ENCODE measurements at regions not wholly inside any gene's neighbourhood (a gene's known extent, or its start where the extent isn't known, plus 50 kb on each side); places are given as distances from the start of the nearest gene placed in this dataset.

- in situ Hi-C loops (cut with MboI; ENCODE audit: low pct_unique_long_range_greater_than_20kb, low sequenced_read_pairs): no loop called here
These were observed 51.2 kb upstream of the ABCC4 start for GRCh38 chr13:95352486-95352885.

GRCh38 chr13:95354156-95354555 is 52.9 kb upstream of the ABCC4 start:
- no peak for DNase-seq
- in situ Hi-C loops (cut with MboI; ENCODE audit: low pct_unique_long_range_greater_than_20kb, low sequenced_read_pairs): no loop called here

More at GRCh38 chr13:95352486-95352885, 51.2 kb upstream of the ABCC4 start:
- DNase-seq: no peak

GRCh38 chr13:95354680-95355487 is 53.6 kb upstream of the ABCC4 start:
- DNase-seq: no peak
- in situ Hi-C loops (cut with MboI; ENCODE audit: low pct_unique_long_range_greater_than_20kb, low sequenced_read_pairs): no loop called here

- in situ Hi-C loops (cut with MboI; ENCODE audit: low pct_unique_long_range_greater_than_20kb, low sequenced_read_pairs): no loop called here
- DNase-seq: no peak
These were observed 54.2 kb upstream of the ABCC4 start for GRCh38 chr13:95355494-95355893.

- in situ Hi-C loops (cut with MboI; ENCODE audit: low pct_unique_long_range_greater_than_20kb, low sequenced_read_pairs): no loop called here
These were observed 55.7 kb upstream of the ABCC4 start for GRCh38 chr13:95356916-95357315.

GRCh38 chr13:95357875-95358274 is 56.6 kb upstream of the ABCC4 start:
- DNase-seq: no peak
- in situ Hi-C loops (cut with MboI; ENCODE audit: low pct_unique_long_range_greater_than_20kb, low sequenced_read_pairs): no loop called here

More at GRCh38 chr13:95356916-95357315, 55.7 kb upstream of the ABCC4 start:
- no peak for DNase-seq

GRCh38 chr13:95360052-95360451 is 58.8 kb upstream of the ABCC4 start:
- no peak for DNase-seq
- in situ Hi-C loops (cut with MboI; ENCODE audit: low pct_unique_long_range_greater_than_20kb, low sequenced_read_pairs): no loop called here

- DNase-seq: no peak
- in situ Hi-C loops (cut with MboI; ENCODE audit: low pct_unique_long_range_greater_than_20kb, low sequenced_read_pairs): no loop called here
These were observed 59.3 kb upstream of the ABCC4 start for GRCh38 chr13:95360464-95361097.

- in situ Hi-C loops (cut with MboI; ENCODE audit: low pct_unique_long_range_greater_than_20kb, low sequenced_read_pairs): no loop called here
- no peak for DNase-seq
These were observed 60.4 kb upstream of the ABCC4 start for GRCh38 chr13:95361686-95362085.

GRCh38 chr13:95362666-95363065 is 61.4 kb upstream of the ABCC4 start:
- in situ Hi-C loops (cut with MboI; ENCODE audit: low pct_unique_long_range_greater_than_20kb, low sequenced_read_pairs): no loop called here
- no peak for DNase-seq

- in situ Hi-C loops (cut with MboI; ENCODE audit: low pct_unique_long_range_greater_than_20kb, low sequenced_read_pairs): no loop called here
- peak; percentile 16 for DNase-seq
These were observed 66.1 kb upstream of the ABCC4 start for GRCh38 chr13:95367309-95367843.

- in situ Hi-C loops (cut with MboI; ENCODE audit: low pct_unique_long_range_greater_than_20kb, low sequenced_read_pairs): no loop called here
- no peak for DNase-seq
These were observed 67.7 kb upstream of the ABCC4 start for GRCh38 chr13:95368998-95369397.

GRCh38 chr13:95375706-95376105 is 74.5 kb upstream of the ABCC4 start:
- no peak for DNase-seq
- in situ Hi-C loops (cut with MboI; ENCODE audit: low pct_unique_long_range_greater_than_20kb, low sequenced_read_pairs): loop anchor here (25.0 kb wide), 1 partner anchor 188 kb away; no protein-coding TSS in a partner anchor

- no peak for DNase-seq
- in situ Hi-C loops (cut with MboI; ENCODE audit: low pct_unique_long_range_greater_than_20kb, low sequenced_read_pairs): loop anchor here (25.0 kb wide), 1 partner anchor 191 kb away; no protein-coding TSS in a partner anchor
These were observed 77.4 kb upstream of the ABCC4 start for GRCh38 chr13:95378603-95379002.

- in situ Hi-C loops (cut with MboI; ENCODE audit: low pct_unique_long_range_greater_than_20kb, low sequenced_read_pairs): loop anchor here (25.0 kb wide), 1 partner anchor 193 kb away; no protein-coding TSS in a partner anchor
These were observed 79.4 kb upstream of the ABCC4 start for GRCh38 chr13:95380468-95381211.

GRCh38 chr13:95381212-95381527 is 79.9 kb upstream of the ABCC4 start:
- no peak for DNase-seq
- in situ Hi-C loops (cut with MboI; ENCODE audit: low pct_unique_long_range_greater_than_20kb, low sequenced_read_pairs): loop anchor here (25.0 kb wide), 1 partner anchor 194 kb away; no protein-coding TSS in a partner anchor

More at GRCh38 chr13:95380468-95381211, 79.4 kb upstream of the ABCC4 start:
- peak; percentile 95 for DNase-seq

- DNase-seq: no peak
- in situ Hi-C loops (cut with MboI; ENCODE audit: low pct_unique_long_range_greater_than_20kb, low sequenced_read_pairs): loop anchor here (25.0 kb wide), 1 partner anchor 195 kb away; no protein-coding TSS in a partner anchor
These were observed 81.2 kb upstream of the ABCC4 start for GRCh38 chr13:95382411-95382810.

- DNase-seq: no peak
- in situ Hi-C loops (cut with MboI; ENCODE audit: low pct_unique_long_range_greater_than_20kb, low sequenced_read_pairs): loop anchor here (25.0 kb wide), 1 partner anchor 196 kb away; no protein-coding TSS in a partner anchor
These were observed 81.7 kb upstream of the ABCC4 start for GRCh38 chr13:95382916-95383315.

GRCh38 chr13:95385373-95385772 is 84.1 kb upstream of the ABCC4 start:
- DNase-seq: no peak
- in situ Hi-C loops (cut with MboI; ENCODE audit: low pct_unique_long_range_greater_than_20kb, low sequenced_read_pairs): loop anchor here (25.0 kb wide), 1 partner anchor 198 kb away; no protein-coding TSS in a partner anchor

All from KBM-7 (cell line).